NB4 (cell line): ENCODE measurements at regions not wholly inside any gene's neighbourhood (a gene's known extent, or its start where the extent isn't known, plus 50 kb on each side); places are given as distances from the start of the nearest gene placed in this dataset.

ENCODE experiments used
- DNase-seq: peaks from one replicate; pipeline ENCODE4 v3.0.0; 2010; ENCODE audit warnings: low read depth
- H3K4me3 ChIP-seq: one replicate; pipeline ENCODE4 v1.5.1; 2011; ENCODE audit warnings: mild to moderate bottlenecking, low read depth, low read length, moderate library complexity
- CTCF ChIP-seq: IDR thresholded peaks from one replicate; pipeline ENCODE4 v1.5.1; 2012; ENCODE audit warnings: low read depth, low read length
- MAX ChIP-seq: IDR thresholded peaks from 2 replicates; pipeline ENCODE4 v1.6.1; 2011; ENCODE audit warnings: low read depth, low read length
- MYC ChIP-seq: IDR thresholded peaks from 2 replicates; pipeline ENCODE4 v1.6.1; 2011; ENCODE audit warnings: low read depth, low read length
- POLR2A ChIP-seq: IDR thresholded peaks from 2 replicates; pipeline ENCODE4 v1.6.1; 2011; ENCODE audit warnings: mild to moderate bottlenecking; ENCODE audit not compliant: insufficient read length; ENCODE audit errors: extremely low read depth

GRCh38 chr21:29475329-29475728 lies 176.6 kb downstream of the BACH1 start:
- TF ChIP-seq MYC (no peak), POLR2A (no peak), MAX (no peak), CTCF (no peak)
- no peak overlapping the region for H3K4me3 ChIP-seq
- DNase-seq = no peak

- no peak overlapping the region for H3K4me3 ChIP-seq
- TF ChIP-seq CTCF (no peak), MAX (no peak), POLR2A (no peak), MYC (no peak)
- no peak for DNase-seq
Observed at GRCh38 chr21:29477347-29477746, 178.6 kb downstream of the BACH1 start.

- no peak for TF ChIP-seq POLR2A
- no peak for TF ChIP-seq CTCF
- TF ChIP-seq MYC = no peak
- TF ChIP-seq MAX = no peak
- no peak overlapping the region for H3K4me3 ChIP-seq
- DNase-seq = peak; percentile 83
Observed at GRCh38 chr21:29477941-29478340, 179.2 kb downstream of the BACH1 start.

- H3K4me3 ChIP-seq = no peak overlapping the region
- DNase-seq = no peak
- TF ChIP-seq POLR2A = no peak
- no peak for TF ChIP-seq CTCF
- TF ChIP-seq MAX = no peak
- TF ChIP-seq MYC = no peak
Observed at GRCh38 chr21:29481081-29481480, 182.4 kb downstream of the BACH1 start.

GRCh38 chr21:29481641-29482040 lies 182.9 kb downstream of the BACH1 start:
- no peak for DNase-seq
- TF ChIP-seq POLR2A = no peak
- TF ChIP-seq CTCF = no peak
- no peak for TF ChIP-seq MYC
- no peak for TF ChIP-seq MAX
- no peak overlapping the region for H3K4me3 ChIP-seq
